GM13976 (cell line): ENCODE measurements at regions not wholly inside any gene's neighbourhood (a gene's known extent, or its start where the extent isn't known, plus 50 kb on each side); places are given as distances from the start of the nearest gene placed in this dataset.
"Not testable (repeated sequence)": the region's sequence is repeated elsewhere in the genome, so short reads cannot be mapped to it uniquely, and the experiment has no call there.

ENCODE experiments used
- DNase-seq: peaks from one replicate; pipeline ENCODE4 v3.0.0; 2012; ENCODE audit warnings: low spot score
- in situ Hi-C: fragments of 300-500 bp; cut with MboI; formaldehyde crosslinking; loops from one replicate; pipeline ENCODE4 v1.12.0; 2022; ENCODE audit warnings: low sequenced_read_pairs, mixed read lengths, inconsistent platforms; ENCODE audit not compliant: unreplicated experiment
- TF ChIP-seq, protein P1 (sequence below): IDR thresholded peaks from 2 replicates; pipeline ENCODE4 v1.5.1; 2012; ENCODE audit warnings: borderline replicate concordance, mild to moderate bottlenecking; ENCODE audit not compliant: insufficient read depth; ENCODE audit errors: extremely low read depth, missing control alignments, control extremely low read depth

DNA sequence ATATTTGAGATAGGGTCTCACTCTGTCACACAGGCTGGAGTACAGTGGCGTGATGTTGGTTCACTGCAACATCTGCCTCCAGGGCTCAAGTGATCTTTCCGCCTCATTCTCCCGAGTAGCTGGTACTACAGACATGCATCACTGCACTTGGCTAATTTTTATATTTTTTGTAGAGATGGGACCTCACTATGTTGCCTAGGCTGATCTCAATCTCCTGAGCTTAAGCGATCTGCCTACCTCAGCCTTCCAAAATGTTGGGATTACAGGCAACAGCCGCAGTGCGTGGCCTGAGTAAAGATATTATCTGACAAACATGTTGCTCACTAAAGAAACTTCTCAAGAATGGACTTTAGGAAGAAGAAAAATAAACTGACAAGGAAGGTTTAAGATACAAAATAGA, 125.4 kb upstream of the ABCC4 start:
- in situ Hi-C loops, result no loop called here
- TF ChIP-seq, protein P1, sequence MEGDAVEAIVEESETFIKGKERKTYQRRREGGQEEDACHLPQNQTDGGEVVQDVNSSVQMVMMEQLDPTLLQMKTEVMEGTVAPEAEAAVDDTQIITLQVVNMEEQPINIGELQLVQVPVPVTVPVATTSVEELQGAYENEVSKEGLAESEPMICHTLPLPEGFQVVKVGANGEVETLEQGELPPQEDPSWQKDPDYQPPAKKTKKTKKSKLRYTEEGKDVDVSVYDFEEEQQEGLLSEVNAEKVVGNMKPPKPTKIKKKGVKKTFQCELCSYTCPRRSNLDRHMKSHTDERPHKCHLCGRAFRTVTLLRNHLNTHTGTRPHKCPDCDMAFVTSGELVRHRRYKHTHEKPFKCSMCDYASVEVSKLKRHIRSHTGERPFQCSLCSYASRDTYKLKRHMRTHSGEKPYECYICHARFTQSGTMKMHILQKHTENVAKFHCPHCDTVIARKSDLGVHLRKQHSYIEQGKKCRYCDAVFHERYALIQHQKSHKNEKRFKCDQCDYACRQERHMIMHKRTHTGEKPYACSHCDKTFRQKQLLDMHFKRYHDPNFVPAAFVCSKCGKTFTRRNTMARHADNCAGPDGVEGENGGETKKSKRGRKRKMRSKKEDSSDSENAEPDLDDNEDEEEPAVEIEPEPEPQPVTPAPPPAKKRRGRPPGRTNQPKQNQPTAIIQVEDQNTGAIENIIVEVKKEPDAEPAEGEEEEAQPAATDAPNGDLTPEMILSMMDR, result no peak
- no peak for DNase-seq

DNA sequence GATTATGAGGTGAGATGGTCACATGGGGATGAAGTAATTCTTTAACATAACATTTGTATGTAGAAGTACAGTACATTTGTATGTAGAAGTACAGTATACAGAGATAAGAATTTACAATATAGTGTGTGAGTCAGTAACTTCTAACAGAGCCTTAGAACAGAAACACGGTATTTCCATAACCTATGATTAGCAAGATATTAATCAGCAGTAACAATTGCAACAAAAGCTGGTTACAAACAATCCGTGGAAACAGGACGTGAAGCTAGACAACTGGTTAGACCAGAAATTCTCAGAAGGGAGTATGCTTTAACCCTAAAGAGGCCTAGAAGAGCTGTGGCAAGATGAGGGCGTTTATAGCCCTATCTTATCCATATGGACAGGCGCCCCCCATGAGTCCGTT, 122.0 kb upstream of the CLDN10 start:
- DNase-seq, in situ Hi-C loops: not testable (repeated sequence)

DNA sequence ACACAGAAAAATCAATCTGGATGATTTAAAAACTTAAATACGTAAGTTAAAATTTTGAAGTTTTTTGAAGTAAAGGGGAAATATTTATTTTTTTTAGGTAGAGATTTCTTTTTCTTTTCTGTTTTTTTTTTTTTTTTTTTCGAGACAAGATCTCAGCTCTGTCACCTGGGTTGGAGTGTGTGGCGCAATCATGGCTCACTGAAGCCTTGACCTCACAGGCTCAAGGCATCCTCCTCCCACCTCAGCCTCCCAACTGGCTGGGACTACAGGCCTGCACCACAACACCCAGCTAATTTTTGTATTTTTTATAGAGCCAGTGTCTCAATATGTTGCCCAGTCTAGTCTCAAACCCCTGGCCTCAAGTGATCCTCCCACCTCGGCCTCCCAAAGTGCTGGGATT, 120.4 kb upstream of the CLDN10 start:
- in situ Hi-C loops, result no loop called here
- TF ChIP-seq, protein P1, result no peak
- DNase-seq, result no peak

DNA sequence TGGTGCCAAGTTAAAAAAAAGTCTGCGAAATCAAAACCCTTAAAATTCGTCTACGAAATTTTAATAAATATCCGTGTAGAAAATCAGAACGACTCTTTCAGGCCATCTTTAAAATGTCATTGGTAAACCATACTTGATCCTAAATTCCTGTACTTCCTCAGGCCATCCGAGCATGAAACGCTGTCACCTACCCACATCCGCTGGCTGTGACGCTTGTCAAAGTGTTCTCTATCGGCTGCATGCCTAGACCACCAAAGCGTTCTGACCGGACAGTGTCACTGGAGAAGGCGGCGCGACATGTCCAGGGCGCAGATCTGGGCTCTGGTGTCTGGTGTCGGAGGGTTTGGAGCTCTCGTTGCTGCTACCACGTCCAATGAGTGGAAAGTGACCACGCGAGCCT, 119.0 kb upstream of the CLDN10 start:
- in situ Hi-C loops, result no loop called here
- TF ChIP-seq, protein P1, result no peak
- DNase-seq, result no peak

DNA sequence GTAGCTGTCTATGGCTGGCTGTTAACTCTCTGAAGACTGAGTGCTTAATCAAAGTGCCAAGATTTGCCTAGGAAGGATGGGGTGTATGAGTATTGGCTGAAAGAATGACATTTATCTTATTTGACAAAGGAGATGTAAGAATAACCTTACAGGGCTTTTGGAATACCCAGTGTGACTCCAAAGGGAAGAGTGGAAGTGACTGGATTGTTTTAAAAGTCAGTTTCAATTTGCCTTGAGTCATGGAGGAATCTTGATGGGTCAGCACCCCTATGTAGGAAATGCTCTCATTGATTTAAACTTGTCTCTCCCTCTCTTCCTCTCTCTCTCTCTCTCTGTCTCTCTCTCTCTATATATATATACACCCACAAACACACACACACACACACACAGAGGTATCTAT, 118.4 kb upstream of the CLDN10 start:
- in situ Hi-C loops, result no loop called here

DNA sequence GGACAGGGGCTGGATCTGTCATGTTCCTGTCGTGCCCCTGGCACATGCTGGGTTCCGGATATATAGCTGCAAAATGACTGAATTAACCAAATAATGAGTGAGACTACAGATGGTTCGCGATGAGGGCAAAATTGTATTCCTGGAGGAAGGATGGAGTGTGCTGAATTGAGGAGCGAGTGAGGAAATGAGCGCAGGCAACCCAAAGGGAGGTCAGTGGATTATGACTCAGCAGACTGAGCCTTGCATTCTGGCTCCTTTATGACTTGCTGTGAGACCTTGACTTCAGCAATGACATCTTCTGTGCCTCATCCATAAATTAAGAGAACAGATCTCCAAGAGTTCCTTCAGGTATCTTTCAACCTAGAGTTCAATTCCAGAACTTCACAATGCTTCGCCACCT, 115.0 kb upstream of the CLDN10 start:
- in situ Hi-C loops, result no loop called here
- TF ChIP-seq, protein P1, result no peak
- no peak for DNase-seq

More for the DNA sequence above, 118.4 kb upstream of the CLDN10 start:
- TF ChIP-seq, protein P1, result no peak
- no peak for DNase-seq

DNA sequence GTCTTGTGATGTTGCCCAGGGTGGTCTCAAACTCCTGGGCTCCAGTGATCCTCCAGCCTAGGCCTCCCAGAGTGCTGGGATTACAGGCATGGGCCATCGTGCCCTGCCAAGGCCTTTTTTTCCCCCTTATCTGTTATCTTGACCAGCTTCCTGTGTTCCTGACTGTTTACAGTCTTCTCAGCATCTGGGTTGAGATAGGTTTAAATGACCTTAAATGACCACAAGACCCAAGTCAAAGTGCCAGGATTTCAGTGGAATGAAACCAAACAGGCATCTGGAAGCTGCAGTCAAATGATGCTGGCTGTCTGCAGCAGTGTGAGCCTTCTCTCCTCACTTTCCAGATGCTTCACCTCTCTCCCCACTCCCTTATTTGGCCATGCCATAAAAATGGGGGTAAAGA, 114.2 kb upstream of the CLDN10 start:
- in situ Hi-C loops, result no loop called here
- TF ChIP-seq, protein P1, result no peak

More for the DNA sequence above, 114.2 kb upstream of the CLDN10 start:
- no peak for DNase-seq
